Kidney epithelial cell (primary cell): ENCODE measurements at regions not wholly inside any gene's neighbourhood (a gene's known extent, or its start where the extent isn't known, plus 50 kb on each side); places are given as distances from the start of the nearest gene placed in this dataset.

ENCODE experiments used
- DNase-seq: peaks from one replicate; pipeline ENCODE4 v3.0.0-alpha.2; 2010; ENCODE audit warnings: low read depth
- H3K27me3 ChIP-seq: 2 replicates; pipeline ENCODE4 v1.6.0; 2011; ENCODE audit warnings: low read length; ENCODE audit not compliant: control insufficient read depth, insufficient read depth
- H3K36me3 ChIP-seq: 2 replicates; pipeline ENCODE4 v1.5.1; 2011; ENCODE audit warnings: low read length; ENCODE audit not compliant: control insufficient read depth, insufficient read depth
- H3K4me3 ChIP-seq: 2 replicates; pipeline ENCODE4 v1.5.1; 2011; ENCODE audit warnings: low read depth, mild to moderate bottlenecking, control low read depth, low read length
- CTCF ChIP-seq: IDR thresholded peaks from 2 replicates; pipeline ENCODE4 v1.5.1; 2011; ENCODE audit warnings: mild to moderate bottlenecking, moderate library complexity, low read length, control low read depth, inconsistent platforms; ENCODE audit not compliant: insufficient read depth, poor library complexity, severe bottlenecking

DNA sequence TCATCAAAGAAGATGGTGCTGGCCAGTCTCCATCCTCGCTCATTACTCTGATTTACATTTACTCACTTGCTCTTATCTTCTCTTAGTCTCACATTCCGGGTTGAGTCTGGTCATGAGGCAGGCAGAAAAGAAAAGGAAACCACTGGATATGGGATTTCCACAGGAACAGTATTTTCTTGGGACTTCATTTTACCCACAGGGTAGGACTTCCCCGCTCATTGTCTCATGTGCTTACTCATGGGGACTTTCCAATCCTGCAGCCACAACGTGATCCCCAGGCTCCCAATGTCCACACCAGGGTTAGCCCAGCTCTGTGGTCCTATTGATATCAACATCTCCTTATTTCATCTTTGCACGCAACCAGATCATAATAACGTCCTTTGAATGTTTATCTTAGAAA, 373.8 kb downstream of the TMEM182 start:
- TF ChIP-seq CTCF, result no peak
- no peak overlapping the region for H3K4me3 ChIP-seq
- H3K36me3 ChIP-seq, result no peaks in the 10 kb centered on the region
- H3K27me3 ChIP-seq, result no peaks in the 10 kb centered on the region
- no peak for DNase-seq

- Histone ChIP-seq H3K27me3 (no peaks in the 10 kb centered on the region), H3K4me3 (no peak overlapping the region), H3K36me3 (no peaks in the 10 kb centered on the region)
- no peak for DNase-seq
- no peak for TF ChIP-seq CTCF
Observed at GRCh38 chr2:103138123-103138901, 376.5 kb downstream of the TMEM182 start.

- Histone ChIP-seq H3K27me3 (no peaks in the 10 kb centered on the region), H3K4me3 (no peak overlapping the region), H3K36me3 (no peaks in the 10 kb centered on the region)
- DNase-seq, result no peak
- TF ChIP-seq CTCF, result no peak
Observed at GRCh38 chr2:103139628-103140268, 377.9 kb downstream of the TMEM182 start.

DNA sequence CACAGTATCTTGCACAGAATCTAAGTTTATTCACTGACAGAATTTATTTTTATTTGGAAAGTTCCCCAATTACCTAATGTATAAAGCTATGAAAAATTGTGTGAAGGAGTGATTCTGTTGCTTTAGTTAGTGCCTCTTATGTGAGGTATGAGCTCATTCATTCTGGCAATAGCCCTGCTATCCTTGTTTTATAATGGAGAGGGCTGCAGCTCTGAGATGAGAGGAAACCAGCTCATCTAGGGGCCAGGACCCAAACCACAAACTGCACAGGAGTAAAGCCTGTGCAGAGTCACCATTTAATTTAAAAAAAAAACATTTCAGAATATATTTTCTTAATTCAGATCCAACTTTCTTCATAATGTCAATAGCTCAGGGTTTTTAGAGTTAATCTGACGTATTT, 383.0 kb downstream of the TMEM182 start:
- H3K36me3 ChIP-seq, result no peaks in the 10 kb centered on the region
- H3K4me3 ChIP-seq, result no peak overlapping the region
- TF ChIP-seq CTCF, result no peak
- DNase-seq, result no peak
- no peaks in the 10 kb centered on the region for H3K27me3 ChIP-seq

DNA sequence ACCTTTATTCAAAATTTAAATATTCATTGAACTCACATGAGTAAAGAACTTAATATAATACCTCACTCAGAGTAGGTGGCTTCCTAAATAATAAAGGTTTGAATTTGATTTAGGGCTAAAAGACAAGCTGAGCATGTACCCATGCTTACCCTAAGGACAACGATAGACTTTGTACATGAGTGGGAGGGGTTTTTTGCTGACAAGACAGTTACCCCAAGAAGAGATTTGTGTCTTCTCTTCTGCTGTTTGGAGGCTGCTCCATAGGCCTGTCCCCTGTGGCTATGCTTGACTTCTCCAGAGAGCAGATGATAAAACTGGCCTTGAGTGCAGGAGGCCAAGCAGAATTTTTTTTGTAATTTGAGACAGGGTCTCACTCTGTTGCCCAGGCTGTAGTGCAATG, 383.9 kb downstream of the TMEM182 start:
- H3K4me3 ChIP-seq, result no peak overlapping the region
- no peaks in the 10 kb centered on the region for H3K36me3 ChIP-seq
- DNase-seq, result no peak
- H3K27me3 ChIP-seq, result no peaks in the 10 kb centered on the region
- no peak for TF ChIP-seq CTCF
